ENCODE measurements at regions not wholly inside any gene's neighbourhood (a gene's known extent, or its start where the extent isn't known, plus 50 kb on each side); places are given as distances from the start of the nearest gene placed in this dataset.

DNA sequence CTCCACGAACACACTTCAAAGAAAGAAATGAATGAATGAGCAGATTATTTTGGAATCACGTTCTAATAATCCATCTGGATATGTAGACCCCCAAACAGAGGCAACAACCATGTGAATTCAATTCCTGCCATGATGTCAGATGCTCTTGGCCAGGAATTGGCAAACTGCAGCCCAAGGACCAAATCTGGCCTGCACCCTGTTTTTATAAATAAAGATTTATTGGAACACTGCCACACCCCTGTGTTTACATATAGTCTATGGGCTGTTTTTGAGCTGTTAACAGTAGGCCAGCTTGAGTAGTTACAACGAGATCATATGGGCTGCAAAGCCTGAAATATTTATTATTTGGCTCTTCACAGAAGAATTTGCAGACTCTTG, 336.0 kb upstream of the ZFHX3 start:
- Histone ChIP-seq H3K27ac (ENCODE audit: low read depth in 2 of 2, low read length in 2 of 2) (no peak overlapping the region), H3K27me3 (ENCODE audit: control insufficient read depth in 2 of 2, insufficient read depth in 2 of 2, low read length in 2 of 2) (no peaks in the 10 kb centered on the region), H3K36me3 (ENCODE audit: control insufficient read depth in 2 of 2, insufficient read depth in 2 of 2, low read length in 2 of 2) (no peaks in the 10 kb centered on the region), H3K4me1 (ENCODE audit: control insufficient read depth in 2 of 2, insufficient read depth in 2 of 2, low read length in 2 of 2) (no peaks in the 10 kb centered on the region), H3K4me3 (ENCODE audit: low read length in 2 of 2) (no peak overlapping the region), H3K9me3 (ENCODE audit: control insufficient read depth in 2 of 2, low read length in 2 of 2) (no peaks in the 10 kb centered on the region), H3K9ac (ENCODE audit: low read depth in 1 of 2, low read length in 2 of 2) (no peak overlapping the region)

DNA sequence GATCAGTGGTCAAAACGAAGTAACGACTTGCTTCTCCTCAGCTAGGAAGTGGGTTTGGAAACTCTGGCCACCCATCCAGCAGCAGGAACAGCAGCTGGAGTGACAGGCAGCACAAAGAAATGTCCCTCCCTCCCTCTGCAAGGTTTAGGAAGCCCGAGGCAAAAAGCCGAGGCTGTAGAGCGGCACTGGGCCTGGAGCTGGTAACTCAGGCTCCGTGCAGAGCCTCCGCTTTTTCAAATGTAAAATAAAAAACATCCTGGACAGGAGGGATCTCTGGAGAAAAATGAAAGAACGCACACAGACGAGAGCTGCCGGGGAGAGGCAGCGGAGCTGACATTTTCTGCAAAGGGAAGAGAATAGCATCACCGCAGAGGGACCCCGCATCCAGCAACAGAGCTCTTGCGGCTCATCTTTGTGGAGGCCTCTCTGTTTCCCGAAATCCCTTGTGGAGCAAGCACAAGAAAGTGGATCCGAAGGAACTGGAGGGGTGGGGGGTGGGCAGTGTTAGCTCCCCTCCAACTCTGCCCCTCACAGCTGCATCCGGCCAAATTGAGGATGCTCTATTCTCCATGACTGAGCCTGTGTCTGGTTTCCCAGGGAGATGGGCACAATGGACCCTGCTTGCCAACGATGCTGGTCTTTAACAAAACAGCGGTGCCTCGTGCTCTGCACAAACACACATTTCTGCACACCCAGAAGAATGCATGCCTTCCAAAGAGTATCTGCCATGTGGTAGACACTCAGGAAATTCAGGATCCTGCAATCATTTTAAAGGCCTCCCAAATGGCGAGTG, 335.5 kb upstream of the ZFHX3 start:
- no peaks in the 10 kb centered on the region for H3K4me1 ChIP-seq (ENCODE audit: control insufficient read depth in 2 of 2, insufficient read depth in 2 of 2, low read length in 2 of 2)
- no peaks in the 10 kb centered on the region for H3K36me3 ChIP-seq (ENCODE audit: control insufficient read depth in 2 of 2, insufficient read depth in 2 of 2, low read length in 2 of 2)
- H3K27ac ChIP-seq (ENCODE audit: low read depth in 2 of 2, low read length in 2 of 2) = no peak overlapping the region
- no peak overlapping the region for H3K9ac ChIP-seq (ENCODE audit: low read depth in 1 of 2, low read length in 2 of 2)
- no peaks in the 10 kb centered on the region for H3K27me3 ChIP-seq (ENCODE audit: control insufficient read depth in 2 of 2, insufficient read depth in 2 of 2, low read length in 2 of 2)
- H3K4me3 ChIP-seq (ENCODE audit: low read length in 2 of 2) = no peak overlapping the region
- no peaks in the 10 kb centered on the region for H3K9me3 ChIP-seq (ENCODE audit: control insufficient read depth in 2 of 2, low read length in 2 of 2)

DNA sequence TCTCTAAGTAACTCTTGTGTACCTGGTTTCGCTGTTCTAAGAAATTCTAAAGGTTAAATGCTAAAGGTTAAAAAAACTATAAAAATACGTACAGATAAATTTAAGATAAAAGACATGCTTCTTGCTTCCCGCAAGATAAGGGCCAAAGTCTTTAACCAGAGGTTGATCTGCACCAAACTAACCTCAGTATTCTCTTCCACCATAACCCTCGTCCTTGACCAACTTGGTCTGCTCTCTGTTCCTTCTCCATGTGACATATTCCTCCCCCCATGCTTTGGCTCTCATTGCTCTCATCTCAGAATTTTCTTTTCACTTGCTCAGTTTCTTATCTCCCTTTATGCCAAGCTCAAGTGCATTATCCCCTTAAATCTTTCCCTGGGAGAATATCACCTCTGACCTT, 330.5 kb upstream of the ZFHX3 start:
- H3K4me3 ChIP-seq (ENCODE audit: low read length in 2 of 2) = no peak overlapping the region
- H3K9ac ChIP-seq (ENCODE audit: low read depth in 1 of 2, low read length in 2 of 2) = no peak overlapping the region
- no peaks in the 10 kb centered on the region for H3K36me3 ChIP-seq (ENCODE audit: control insufficient read depth in 2 of 2, insufficient read depth in 2 of 2, low read length in 2 of 2)
- H3K27me3 ChIP-seq (ENCODE audit: control insufficient read depth in 2 of 2, insufficient read depth in 2 of 2, low read length in 2 of 2) = no peaks in the 10 kb centered on the region
- no peaks in the 10 kb centered on the region for H3K4me1 ChIP-seq (ENCODE audit: control insufficient read depth in 2 of 2, insufficient read depth in 2 of 2, low read length in 2 of 2)
- no peaks in the 10 kb centered on the region for H3K9me3 ChIP-seq (ENCODE audit: control insufficient read depth in 2 of 2, low read length in 2 of 2)
- H3K27ac ChIP-seq (ENCODE audit: low read depth in 2 of 2, low read length in 2 of 2) = no peak overlapping the region

DNA sequence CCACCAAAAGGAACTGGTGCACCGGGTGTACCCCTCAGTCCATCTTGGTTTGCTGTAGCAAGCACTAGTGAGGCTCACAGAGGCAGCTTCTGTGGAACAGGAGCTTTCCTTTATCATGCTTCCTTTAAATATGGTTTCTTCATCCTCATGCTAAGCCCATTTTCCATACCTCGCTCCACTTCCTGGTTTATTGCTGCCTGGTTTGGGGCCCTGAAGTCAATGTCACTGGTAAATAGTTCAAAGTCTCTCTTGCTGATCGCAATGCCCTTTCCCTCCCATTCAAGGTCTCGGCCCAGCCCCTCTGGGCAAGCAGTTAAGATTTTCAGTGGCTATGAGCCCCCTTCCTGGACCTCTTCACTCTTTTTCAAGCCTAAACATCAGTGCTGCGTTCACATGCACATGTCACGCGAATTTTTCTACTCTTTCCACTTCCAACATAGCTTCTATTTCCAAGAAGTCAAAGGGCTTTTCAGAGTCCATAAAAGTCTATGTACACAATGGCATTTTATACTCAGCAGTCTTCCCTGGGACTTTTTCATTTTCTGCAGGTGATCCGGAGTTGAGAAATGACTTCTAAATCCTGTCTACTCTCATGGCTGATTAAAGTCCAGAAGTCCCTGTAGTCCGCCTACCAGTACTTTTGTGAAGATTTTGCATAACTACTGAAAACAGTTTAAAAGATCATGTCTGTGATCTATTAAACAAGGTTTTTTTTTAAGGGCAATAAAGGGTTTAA, 323.8 kb upstream of the ZFHX3 start:
- no peaks in the 10 kb centered on the region for H3K9me3 ChIP-seq (ENCODE audit: control insufficient read depth in 2 of 2, low read length in 2 of 2)
- no peak overlapping the region for H3K9ac ChIP-seq (ENCODE audit: low read depth in 1 of 2, low read length in 2 of 2)
- peak overlapping the region in 1 of 2 donors; percentile 54 for H3K27ac ChIP-seq (ENCODE audit: low read depth in 2 of 2, low read length in 2 of 2)
- no peaks in the 10 kb centered on the region for H3K36me3 ChIP-seq (ENCODE audit: control insufficient read depth in 2 of 2, insufficient read depth in 2 of 2, low read length in 2 of 2)
- no peaks in the 10 kb centered on the region for H3K27me3 ChIP-seq (ENCODE audit: control insufficient read depth in 2 of 2, insufficient read depth in 2 of 2, low read length in 2 of 2)
- H3K4me3 ChIP-seq (ENCODE audit: low read length in 2 of 2) = peak overlapping the region in 1 of 2 donors; percentile 51
- peaks cover 3 to 5% of the 10 kb centered on the region in 2 donors for H3K4me1 ChIP-seq (ENCODE audit: control insufficient read depth in 2 of 2, insufficient read depth in 2 of 2, low read length in 2 of 2)

DNA sequence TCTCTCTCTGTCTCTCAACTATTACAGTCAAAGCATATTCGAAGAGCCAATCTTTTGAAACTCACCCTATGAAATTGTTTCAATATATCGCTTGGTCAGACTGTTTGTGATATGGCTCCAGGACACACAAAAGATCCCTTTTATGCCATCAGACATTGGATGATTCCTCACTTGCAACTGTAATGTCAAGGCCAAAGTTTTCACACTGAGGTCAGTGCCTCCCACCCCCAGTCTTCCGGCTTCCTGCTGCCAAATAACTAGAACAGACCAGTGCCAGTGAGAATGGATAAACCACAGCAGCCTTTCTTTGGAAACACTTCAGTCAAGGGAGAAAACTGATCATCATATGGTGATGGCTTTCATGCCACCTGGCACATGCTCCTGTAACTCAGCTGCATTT, 321.9 kb upstream of the ZFHX3 start:
- Histone ChIP-seq H3K9me3 (ENCODE audit: control insufficient read depth in 2 of 2, low read length in 2 of 2) (no peaks in the 10 kb centered on the region), H3K36me3 (ENCODE audit: control insufficient read depth in 2 of 2, insufficient read depth in 2 of 2, low read length in 2 of 2) (no peaks in the 10 kb centered on the region), H3K27me3 (ENCODE audit: control insufficient read depth in 2 of 2, insufficient read depth in 2 of 2, low read length in 2 of 2) (no peaks in the 10 kb centered on the region), H3K27ac (ENCODE audit: low read depth in 2 of 2, low read length in 2 of 2) (no peak overlapping the region), H3K4me3 (ENCODE audit: low read length in 2 of 2) (no peak overlapping the region), H3K4me1 (ENCODE audit: control insufficient read depth in 2 of 2, insufficient read depth in 2 of 2, low read length in 2 of 2) (peaks cover 3 to 5% of the 10 kb centered on the region in 2 donors), H3K9ac (ENCODE audit: low read depth in 1 of 2, low read length in 2 of 2) (no peak overlapping the region)

DNA sequence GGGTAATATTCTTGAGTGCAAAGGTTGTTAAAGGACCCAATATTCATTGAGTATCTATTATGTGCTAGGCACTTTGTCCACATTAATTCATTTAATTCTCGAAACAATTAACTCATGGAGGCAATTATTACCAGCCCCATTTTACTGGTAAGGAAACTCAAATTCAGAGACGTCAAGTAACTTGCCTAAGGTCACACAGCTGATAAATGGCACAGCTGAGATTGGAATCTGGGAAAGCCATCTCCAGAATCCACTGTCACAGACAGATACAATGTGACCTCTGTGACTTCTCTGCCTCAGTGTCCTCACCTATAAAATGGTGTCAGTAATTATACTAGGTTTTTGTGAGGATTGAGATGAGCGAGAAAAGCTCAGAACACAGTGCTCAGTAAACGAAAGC, 320.8 kb upstream of the ZFHX3 start:
- Histone ChIP-seq H3K9me3 (ENCODE audit: control insufficient read depth in 2 of 2, low read length in 2 of 2) (no peaks in the 10 kb centered on the region), H3K9ac (ENCODE audit: low read depth in 1 of 2, low read length in 2 of 2) (no peak overlapping the region), H3K4me1 (ENCODE audit: control insufficient read depth in 2 of 2, insufficient read depth in 2 of 2, low read length in 2 of 2) (peaks cover 3 to 5% of the 10 kb centered on the region in 2 donors), H3K27ac (ENCODE audit: low read depth in 2 of 2, low read length in 2 of 2) (no peak overlapping the region), H3K4me3 (ENCODE audit: low read length in 2 of 2) (no peak overlapping the region), H3K27me3 (ENCODE audit: control insufficient read depth in 2 of 2, insufficient read depth in 2 of 2, low read length in 2 of 2) (no peaks in the 10 kb centered on the region), H3K36me3 (ENCODE audit: control insufficient read depth in 2 of 2, insufficient read depth in 2 of 2, low read length in 2 of 2) (no peaks in the 10 kb centered on the region)

DNA sequence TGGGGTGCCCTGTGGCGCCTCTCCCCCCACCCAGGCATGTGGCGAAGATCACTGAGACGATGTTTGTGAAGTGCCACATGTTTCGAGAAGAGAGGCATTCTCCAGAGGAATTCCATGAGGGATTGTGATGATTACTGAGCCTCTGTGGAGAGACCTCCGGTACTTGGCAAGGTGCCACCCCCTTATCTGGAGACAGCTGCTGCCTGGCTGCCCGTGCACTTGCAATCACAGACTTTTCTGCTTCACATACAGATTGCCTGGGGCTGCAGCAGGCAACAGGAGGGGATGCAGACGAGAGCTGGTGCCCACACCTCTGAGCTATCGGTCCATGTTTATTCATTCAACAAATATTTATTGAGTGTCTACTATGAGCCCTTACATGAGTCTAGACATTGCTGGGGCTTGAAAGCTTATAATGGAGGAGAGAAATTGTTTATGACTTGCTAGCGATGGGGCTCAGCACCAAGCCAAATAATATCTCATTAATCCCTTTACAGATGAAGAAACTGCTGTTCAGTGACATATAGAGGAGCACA, 317.2 kb upstream of the ZFHX3 start:
- H3K27ac ChIP-seq (ENCODE audit: low read depth in 2 of 2, low read length in 2 of 2) = no peak overlapping the region
- H3K4me1 ChIP-seq (ENCODE audit: control insufficient read depth in 2 of 2, insufficient read depth in 2 of 2, low read length in 2 of 2) = no peaks in the 10 kb centered on the region
- H3K9ac ChIP-seq (ENCODE audit: low read depth in 1 of 2, low read length in 2 of 2) = no peak overlapping the region
- no peaks in the 10 kb centered on the region for H3K36me3 ChIP-seq (ENCODE audit: control insufficient read depth in 2 of 2, insufficient read depth in 2 of 2, low read length in 2 of 2)
- H3K9me3 ChIP-seq (ENCODE audit: control insufficient read depth in 2 of 2, low read length in 2 of 2) = no peaks in the 10 kb centered on the region
- H3K27me3 ChIP-seq (ENCODE audit: control insufficient read depth in 2 of 2, insufficient read depth in 2 of 2, low read length in 2 of 2) = no peaks in the 10 kb centered on the region
- no peak overlapping the region for H3K4me3 ChIP-seq (ENCODE audit: low read length in 2 of 2)

DNA sequence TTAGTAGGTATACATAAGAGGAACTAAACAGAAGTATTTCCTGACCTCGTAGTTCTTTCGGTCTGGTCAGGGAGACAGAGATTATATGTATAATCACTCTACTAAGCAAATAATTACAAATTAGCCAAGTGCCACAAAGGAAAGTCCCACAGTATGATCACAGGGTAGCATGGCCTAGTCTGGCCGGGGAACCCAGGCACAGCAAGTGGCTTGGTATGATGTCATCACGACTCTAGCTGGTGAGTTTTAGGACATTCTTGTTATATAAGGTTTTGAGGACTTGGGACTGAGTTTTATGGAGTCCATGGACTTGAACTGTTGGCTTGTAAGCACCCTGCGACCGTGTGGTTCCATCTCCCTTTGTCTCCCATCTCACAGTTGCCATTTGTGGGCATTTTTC, 316.5 kb upstream of the ZFHX3 start:
- H3K27ac ChIP-seq (ENCODE audit: low read depth in 2 of 2, low read length in 2 of 2) = no peak overlapping the region
- no peaks in the 10 kb centered on the region for H3K27me3 ChIP-seq (ENCODE audit: control insufficient read depth in 2 of 2, insufficient read depth in 2 of 2, low read length in 2 of 2)
- H3K36me3 ChIP-seq (ENCODE audit: control insufficient read depth in 2 of 2, insufficient read depth in 2 of 2, low read length in 2 of 2) = no peaks in the 10 kb centered on the region
- no peak overlapping the region for H3K4me3 ChIP-seq (ENCODE audit: low read length in 2 of 2)
- H3K9ac ChIP-seq (ENCODE audit: low read depth in 1 of 2, low read length in 2 of 2) = no peak overlapping the region
- no peaks in the 10 kb centered on the region for H3K9me3 ChIP-seq (ENCODE audit: control insufficient read depth in 2 of 2, low read length in 2 of 2)
- no peaks in the 10 kb centered on the region for H3K4me1 ChIP-seq (ENCODE audit: control insufficient read depth in 2 of 2, insufficient read depth in 2 of 2, low read length in 2 of 2)

DNA sequence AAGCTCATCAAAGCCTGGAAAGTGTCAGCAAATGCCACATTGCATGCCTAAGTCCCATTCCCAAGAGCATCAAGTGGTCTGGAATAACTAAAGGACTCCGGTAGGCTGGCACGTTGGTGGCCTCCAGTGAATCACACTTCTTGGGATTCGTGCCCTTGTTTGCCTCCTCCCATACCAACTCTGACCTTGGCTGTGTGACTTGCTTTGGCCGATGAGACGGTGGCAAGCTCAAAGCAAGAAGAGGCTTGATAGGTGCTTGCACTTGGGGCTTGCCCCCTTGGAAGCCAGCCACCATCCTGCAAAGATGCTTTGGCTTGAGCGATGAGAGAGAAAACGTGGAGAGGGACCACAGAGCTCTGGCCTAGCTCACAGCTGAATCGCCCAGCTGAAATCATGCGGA, 313.1 kb upstream of the ZFHX3 start:
- H3K27me3 ChIP-seq (ENCODE audit: control insufficient read depth in 2 of 2, insufficient read depth in 2 of 2, low read length in 2 of 2) = no peaks in the 10 kb centered on the region
- H3K9me3 ChIP-seq (ENCODE audit: control insufficient read depth in 2 of 2, low read length in 2 of 2) = no peaks in the 10 kb centered on the region
- no peak overlapping the region for H3K9ac ChIP-seq (ENCODE audit: low read depth in 1 of 2, low read length in 2 of 2)
- no peaks in the 10 kb centered on the region for H3K36me3 ChIP-seq (ENCODE audit: control insufficient read depth in 2 of 2, insufficient read depth in 2 of 2, low read length in 2 of 2)
- H3K4me1 ChIP-seq (ENCODE audit: control insufficient read depth in 2 of 2, insufficient read depth in 2 of 2, low read length in 2 of 2) = no peaks in the 10 kb centered on the region
- no peak overlapping the region for H3K27ac ChIP-seq (ENCODE audit: low read depth in 2 of 2, low read length in 2 of 2)
- H3K4me3 ChIP-seq (ENCODE audit: low read length in 2 of 2) = no peak overlapping the region

DNA sequence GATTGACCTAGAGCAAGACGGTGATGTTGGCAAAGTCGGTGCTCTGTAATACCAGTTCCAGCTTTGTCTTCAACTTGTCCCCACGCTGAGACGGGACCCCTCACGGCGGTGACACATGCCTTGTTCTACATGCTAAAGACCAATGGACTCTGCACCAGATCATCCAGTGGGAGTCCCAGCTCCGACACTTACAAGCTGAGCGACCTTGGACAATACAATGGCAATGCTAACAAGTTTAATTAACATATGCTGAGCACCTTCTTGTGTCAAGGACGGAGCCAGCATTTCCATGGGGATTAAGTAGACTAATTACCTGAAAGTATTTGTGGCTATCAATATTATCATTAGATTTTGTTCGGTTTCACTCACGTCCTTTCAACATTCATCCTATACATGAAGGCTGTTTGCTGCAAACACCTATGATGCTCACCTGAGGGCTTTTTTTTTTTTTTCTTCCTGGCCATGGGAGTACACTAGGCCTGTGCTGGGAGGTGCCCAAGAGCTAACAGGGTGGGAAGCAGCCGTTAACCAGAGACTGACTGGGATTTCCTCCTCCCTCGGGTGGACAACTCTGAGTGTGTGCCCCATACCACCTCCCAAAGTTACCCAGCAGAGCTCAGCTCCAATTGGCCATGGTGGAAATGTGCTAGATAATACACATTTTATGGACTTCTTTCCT, 308.6 kb upstream of the ZFHX3 start:
- no peaks in the 10 kb centered on the region for H3K36me3 ChIP-seq (ENCODE audit: control insufficient read depth in 2 of 2, insufficient read depth in 2 of 2, low read length in 2 of 2)
- H3K4me3 ChIP-seq (ENCODE audit: low read length in 2 of 2) = no peak overlapping the region
- H3K4me1 ChIP-seq (ENCODE audit: control insufficient read depth in 2 of 2, insufficient read depth in 2 of 2, low read length in 2 of 2) = no peaks in the 10 kb centered on the region
- no peak overlapping the region for H3K27ac ChIP-seq (ENCODE audit: low read depth in 2 of 2, low read length in 2 of 2)
- no peaks in the 10 kb centered on the region for H3K9me3 ChIP-seq (ENCODE audit: control insufficient read depth in 2 of 2, low read length in 2 of 2)
- H3K9ac ChIP-seq (ENCODE audit: low read depth in 1 of 2, low read length in 2 of 2) = no peak overlapping the region
- no peaks in the 10 kb centered on the region for H3K27me3 ChIP-seq (ENCODE audit: control insufficient read depth in 2 of 2, insufficient read depth in 2 of 2, low read length in 2 of 2)
